Neutrophil (primary cell): ENCODE measurements at regions not wholly inside any gene's neighbourhood (a gene's known extent, or its start where the extent isn't known, plus 50 kb on each side); places are given as distances from the start of the nearest gene placed in this dataset.
A peak's percentile ranks its signal among the peaks of the same experiment; 100 is the strongest.

Source experiments
- H3K27ac ChIP-seq: fragments of 200-600 bp; sonication (generic); 2 replicates; pipeline ENCODE4 v1.5.1; 2016; ENCODE audit warnings: mild to moderate bottlenecking, moderate library complexity
- H3K27me3 ChIP-seq: fragments of 200-600 bp; sonication (generic); 2 replicates; pipeline ENCODE4 v1.6.0; 2016; ENCODE audit warnings: mild to moderate bottlenecking
- H3K36me3 ChIP-seq: fragments of 200-600 bp; sonication (generic); 2 replicates; pipeline ENCODE4 v1.5.1; 2017
- H3K4me1 ChIP-seq, 2 experiments: fragments of 200-600 bp in 1 of 2; sonication (generic) in 1 of 2; 1 replicate in 1 of 2; 2 replicates in 1 of 2; pipeline versions ENCODE4 v1.5.1 to v1.6.1; 2013 to 2016; ENCODE audit warnings: low read depth in 1 of 2, low read length in 1 of 2, mild to moderate bottlenecking in 1 of 2, moderate library complexity in 1 of 2; ENCODE audit not compliant: control insufficient read depth in 1 of 2, insufficient read depth in 1 of 2
- H3K4me3 ChIP-seq, 2 experiments: fragments of 200-600 bp in 1 of 2; sonication (generic) in 1 of 2; 1 replicate in 1 of 2; 2 replicates in 1 of 2; pipeline ENCODE4 v1.5.1; 2013 to 2016; ENCODE audit warnings: low read depth in 1 of 2, low read length in 1 of 2, mild to moderate bottlenecking in 1 of 2, moderate library complexity in 1 of 2
- H3K9me3 ChIP-seq: fragments of 200-600 bp; sonication (generic); 2 replicates; pipeline ENCODE4 v1.5.1; 2016
- TF ChIP-seq, protein P1 (sequence below): fragments of 200-600 bp; sonication (generic); IDR thresholded peaks from 2 replicates; pipeline ENCODE4 v1.5.1; 2016; ENCODE audit warnings: antibody characterized with exemption

DNA sequence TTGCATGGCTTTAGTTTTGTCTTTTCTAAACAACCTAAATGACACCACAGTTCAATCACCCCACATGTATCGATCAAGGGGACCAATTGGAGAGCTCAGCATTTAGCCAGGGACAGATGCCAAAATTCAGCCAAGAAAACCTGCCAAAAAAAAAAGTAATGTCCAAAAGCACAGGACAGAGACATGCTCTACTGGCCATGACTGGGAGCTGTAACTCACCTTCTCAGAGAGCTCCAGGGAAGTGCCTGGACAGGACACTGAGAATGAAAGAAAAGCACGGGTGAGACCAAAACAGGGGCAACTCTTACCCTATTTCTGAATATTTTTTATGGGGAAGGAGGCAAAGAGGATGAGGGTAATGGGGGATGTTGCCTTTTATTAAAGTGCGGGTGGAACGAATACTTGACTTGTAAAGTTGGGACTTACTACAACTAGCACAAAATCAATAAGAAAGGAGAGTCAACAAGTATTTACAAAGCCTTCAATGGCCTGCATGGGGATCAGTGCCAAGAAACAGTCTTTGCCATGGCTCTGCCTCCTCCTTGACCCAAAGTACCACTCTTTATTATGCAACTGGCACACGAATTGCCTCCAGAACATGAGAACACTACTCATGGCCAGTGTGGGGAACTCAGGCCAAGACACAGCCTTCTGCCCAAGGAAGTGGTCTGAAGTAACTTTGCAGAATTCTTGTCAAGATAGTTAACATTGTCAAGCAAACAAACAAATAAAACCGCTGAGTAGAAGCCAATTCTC, 72.9 kb upstream of the HK2 start:
- no peaks in the 10 kb centered on the region for H3K36me3 ChIP-seq
- H3K27me3 ChIP-seq = no peaks in the 10 kb centered on the region
- TF ChIP-seq, protein P1, sequence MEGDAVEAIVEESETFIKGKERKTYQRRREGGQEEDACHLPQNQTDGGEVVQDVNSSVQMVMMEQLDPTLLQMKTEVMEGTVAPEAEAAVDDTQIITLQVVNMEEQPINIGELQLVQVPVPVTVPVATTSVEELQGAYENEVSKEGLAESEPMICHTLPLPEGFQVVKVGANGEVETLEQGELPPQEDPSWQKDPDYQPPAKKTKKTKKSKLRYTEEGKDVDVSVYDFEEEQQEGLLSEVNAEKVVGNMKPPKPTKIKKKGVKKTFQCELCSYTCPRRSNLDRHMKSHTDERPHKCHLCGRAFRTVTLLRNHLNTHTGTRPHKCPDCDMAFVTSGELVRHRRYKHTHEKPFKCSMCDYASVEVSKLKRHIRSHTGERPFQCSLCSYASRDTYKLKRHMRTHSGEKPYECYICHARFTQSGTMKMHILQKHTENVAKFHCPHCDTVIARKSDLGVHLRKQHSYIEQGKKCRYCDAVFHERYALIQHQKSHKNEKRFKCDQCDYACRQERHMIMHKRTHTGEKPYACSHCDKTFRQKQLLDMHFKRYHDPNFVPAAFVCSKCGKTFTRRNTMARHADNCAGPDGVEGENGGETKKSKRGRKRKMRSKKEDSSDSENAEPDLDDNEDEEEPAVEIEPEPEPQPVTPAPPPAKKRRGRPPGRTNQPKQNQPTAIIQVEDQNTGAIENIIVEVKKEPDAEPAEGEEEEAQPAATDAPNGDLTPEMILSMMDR = no peak
- no peak overlapping the region for H3K4me3 ChIP-seq
- no peaks in the 10 kb centered on the region for H3K9me3 ChIP-seq
- H3K4me1 ChIP-seq = peaks cover 26 to 36% of the 10 kb centered on the region in 2 experiments
- no peak overlapping the region for H3K27ac ChIP-seq

DNA sequence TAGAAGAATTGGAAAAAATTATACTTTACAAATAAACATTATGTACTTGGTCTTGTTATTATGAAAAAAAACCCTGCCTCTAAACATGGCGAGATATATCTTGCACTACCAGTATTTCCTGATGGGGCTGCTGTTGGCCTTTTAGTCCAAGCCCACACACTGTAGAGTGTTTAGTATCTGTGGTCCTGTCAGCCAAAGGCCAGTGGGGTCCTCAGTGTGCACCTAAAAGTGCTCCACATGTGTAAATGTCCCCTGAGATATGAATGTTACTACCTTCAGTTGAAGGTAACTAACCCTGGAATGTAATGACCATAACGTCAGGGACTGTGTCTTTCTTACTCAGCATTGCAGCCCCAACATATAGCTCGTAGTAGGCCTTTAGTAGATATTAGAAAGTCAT, 71.1 kb upstream of the HK2 start:
- Histone ChIP-seq H3K36me3 (no peaks in the 10 kb centered on the region), H3K27me3 (no peaks in the 10 kb centered on the region), H3K4me3 (no peak overlapping the region), H3K4me1 (peaks cover 20 to 27% of the 10 kb centered on the region in 2 experiments), H3K27ac (no peak overlapping the region), H3K9me3 (no peaks in the 10 kb centered on the region)
- TF ChIP-seq, protein P1 = no peak

DNA sequence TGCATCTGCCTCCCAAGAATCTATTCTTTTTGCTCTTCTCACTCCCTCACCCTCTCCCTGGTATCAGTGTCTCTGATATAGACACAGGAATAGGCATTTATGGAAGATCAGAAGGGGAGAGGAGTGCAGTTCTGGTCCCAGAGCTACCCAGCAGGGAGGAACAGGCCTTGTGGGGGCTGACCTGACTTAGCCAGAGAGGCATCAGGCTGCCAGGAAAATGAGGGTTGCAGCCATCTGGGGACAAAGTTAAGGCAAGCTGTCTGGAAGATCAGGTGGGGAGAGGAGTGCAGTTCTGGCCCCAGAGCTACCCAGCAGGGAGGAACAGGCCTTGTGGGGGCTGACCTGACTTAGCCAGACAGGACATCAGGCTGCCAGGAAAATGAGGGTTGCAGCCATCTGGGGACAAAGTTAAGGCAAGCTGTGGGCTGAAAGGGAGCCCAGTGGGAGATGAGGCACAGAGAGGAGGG, 69.9 kb upstream of the HK2 start:
- H3K36me3 ChIP-seq = no peaks in the 10 kb centered on the region
- peak overlapping the region; percentile 68 for H3K27ac ChIP-seq

DNA sequence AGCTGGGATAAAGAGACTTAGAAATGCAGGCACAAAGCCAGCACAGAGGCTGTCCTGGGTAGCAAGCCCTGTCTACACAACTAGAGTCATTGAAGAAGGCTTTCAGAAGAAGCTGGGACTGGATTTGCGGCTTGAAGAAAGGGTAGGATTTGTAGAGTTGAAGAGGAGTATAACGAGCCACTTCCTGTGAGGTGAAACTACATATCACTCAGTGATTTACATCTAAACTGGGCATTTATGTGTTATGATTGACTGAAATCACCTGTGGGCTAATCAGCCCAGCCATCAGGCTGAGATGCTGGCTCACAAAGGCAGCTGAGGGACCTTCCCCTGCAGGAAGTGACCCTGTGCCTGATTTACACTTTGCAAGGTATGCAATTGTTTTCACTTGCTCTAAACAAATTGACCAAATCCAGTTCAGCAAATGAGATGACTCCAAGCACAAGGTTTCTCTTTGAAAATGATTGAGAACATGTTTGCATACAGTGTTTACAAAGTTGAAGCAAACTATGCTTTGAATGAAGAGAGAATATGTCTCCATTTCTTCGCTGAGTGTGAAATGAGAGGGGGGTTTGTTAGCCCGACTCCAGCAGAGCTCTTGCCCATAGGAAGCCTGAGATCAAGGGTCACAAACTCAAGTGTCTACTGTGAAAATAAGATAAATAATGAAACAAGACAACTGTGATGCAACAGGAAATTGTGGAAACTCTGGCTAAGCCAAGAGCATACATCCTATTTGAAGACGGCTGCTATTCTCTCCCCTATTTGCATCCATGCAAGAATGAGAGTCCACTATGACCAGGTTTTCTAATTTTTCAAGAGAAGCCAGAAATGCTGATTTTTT, 69.3 kb upstream of the HK2 start:
- peak overlapping the region in 1 of 2 experiments; percentile 21 for H3K4me3 ChIP-seq
- no peaks in the 10 kb centered on the region for H3K9me3 ChIP-seq
- H3K27ac ChIP-seq = peak overlapping the region; percentile 68
- H3K36me3 ChIP-seq = no peaks in the 10 kb centered on the region
- peaks cover 20 to 27% of the 10 kb centered on the region in 2 experiments for H3K4me1 ChIP-seq
- TF ChIP-seq, protein P1 = no peak
- no peaks in the 10 kb centered on the region for H3K27me3 ChIP-seq

More for the DNA sequence above, 69.9 kb upstream of the HK2 start:
- Histone ChIP-seq H3K9me3 (no peaks in the 10 kb centered on the region), H3K4me1 (peaks cover 20 to 27% of the 10 kb centered on the region in 2 experiments), H3K27me3 (no peaks in the 10 kb centered on the region), H3K4me3 (no peak overlapping the region)
- TF ChIP-seq, protein P1 = no peak

DNA sequence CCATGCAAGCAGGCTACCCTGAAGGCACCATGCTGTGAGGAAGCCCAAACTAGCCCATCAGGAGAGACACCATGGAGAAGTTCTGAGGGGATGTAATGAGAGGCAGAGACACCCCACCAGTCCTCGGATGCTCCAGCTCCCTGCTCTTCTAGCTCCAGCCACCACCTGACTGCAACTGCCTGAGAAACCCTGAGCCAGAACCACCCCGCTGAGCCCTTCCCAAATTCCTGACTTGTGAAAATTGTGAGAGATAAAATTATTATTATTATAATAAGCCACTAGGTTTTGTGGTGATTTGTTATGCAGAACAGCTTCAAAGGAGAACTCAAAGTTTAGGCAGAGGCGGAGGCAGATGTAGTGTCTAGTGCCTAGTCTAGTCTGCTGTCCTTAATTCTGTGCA, 67.1 kb upstream of the HK2 start:
- no peaks in the 10 kb centered on the region for H3K27me3 ChIP-seq
- TF ChIP-seq, protein P1 = no peak
- H3K4me3 ChIP-seq = no peak overlapping the region
- no peak overlapping the region for H3K27ac ChIP-seq
- no peaks in the 10 kb centered on the region for H3K36me3 ChIP-seq
- H3K4me1 ChIP-seq = peaks cover 20 to 27% of the 10 kb centered on the region in 2 experiments
- H3K9me3 ChIP-seq = no peaks in the 10 kb centered on the region
